Skin of body (tissue), 1 donor: ENCODE measurements at regions not wholly inside any gene's neighbourhood (a gene's known extent, or its start where the extent isn't known, plus 50 kb on each side); places are given as distances from the start of the nearest gene placed in this dataset.

Experiments used
- DNase-seq: peaks from one replicate; lab custom pipeline; 2025; lab: John Stamatoyannopoulos, UW

DNA sequence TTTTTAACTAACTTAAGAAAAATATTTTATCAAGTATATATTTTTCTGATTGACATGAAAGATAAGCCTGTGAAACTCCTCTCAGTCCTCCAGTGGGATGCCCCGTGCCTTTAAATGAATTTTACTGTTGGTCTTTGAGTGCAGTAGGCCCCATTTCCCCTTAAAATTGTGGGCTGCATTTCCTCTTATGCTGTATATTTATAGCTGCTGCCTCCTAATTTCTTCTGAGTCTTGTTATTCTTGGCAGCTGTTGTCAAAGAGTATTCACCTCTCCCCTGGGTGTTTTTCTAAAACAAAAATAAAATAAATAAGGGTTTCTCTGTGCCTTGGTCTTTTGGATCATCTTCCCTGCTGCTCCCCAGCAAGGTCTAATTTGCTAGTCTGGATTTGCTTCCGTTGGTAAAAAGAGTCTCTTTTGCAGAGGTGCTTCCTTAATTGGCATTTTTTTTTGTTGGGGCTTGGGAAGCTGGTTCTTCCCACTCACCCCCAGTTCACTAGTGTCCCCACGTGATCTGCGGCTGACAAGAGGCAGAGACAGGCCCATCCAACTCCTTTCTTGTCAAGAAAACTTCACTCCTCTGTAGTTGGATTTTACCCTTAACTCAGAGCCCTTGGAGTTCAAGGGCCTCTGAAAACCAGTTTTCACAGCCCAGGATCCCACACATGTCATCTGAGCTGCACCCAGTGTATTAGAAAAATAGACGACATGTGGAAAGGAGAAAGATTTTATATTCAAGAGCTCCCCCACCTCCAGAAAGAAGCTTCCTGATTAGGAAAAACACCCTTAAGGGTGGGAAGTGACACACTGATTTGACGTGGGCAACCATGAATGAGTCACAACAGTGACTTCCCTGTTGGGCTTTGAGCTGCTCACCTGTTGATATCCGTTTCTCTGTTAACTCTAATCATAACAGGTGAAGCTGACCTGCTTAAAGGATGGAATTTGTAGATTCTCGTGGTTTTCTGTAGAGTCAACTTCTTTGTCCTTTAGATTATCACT, 431.5 kb downstream of the DCDC2C start:
- DNase-seq = no peak

DNA sequence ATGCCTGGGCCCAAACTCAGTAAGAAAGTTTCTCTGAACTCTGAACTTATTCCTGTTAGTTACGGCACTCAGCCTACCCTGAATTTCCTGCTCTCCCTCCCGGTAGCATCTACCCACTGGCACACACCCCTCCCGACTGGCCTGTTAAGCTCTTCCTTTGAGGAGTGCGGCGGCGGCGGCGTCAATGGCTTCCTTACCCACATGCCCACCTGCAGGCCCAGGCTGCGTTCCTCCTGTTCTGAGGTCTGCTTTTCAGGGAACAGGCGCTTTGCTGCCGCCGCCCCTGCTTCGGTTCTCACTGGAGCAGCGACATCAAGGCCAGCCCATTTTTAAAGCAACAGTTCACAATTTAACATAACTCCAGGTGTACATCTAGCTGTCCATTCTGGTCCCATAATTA, 432.4 kb downstream of the DCDC2C start:
- no peak for DNase-seq

- no peak for DNase-seq
Observed at GRCh38 chr2:4139316-4139715, 435.9 kb downstream of the DCDC2C start.

DNA sequence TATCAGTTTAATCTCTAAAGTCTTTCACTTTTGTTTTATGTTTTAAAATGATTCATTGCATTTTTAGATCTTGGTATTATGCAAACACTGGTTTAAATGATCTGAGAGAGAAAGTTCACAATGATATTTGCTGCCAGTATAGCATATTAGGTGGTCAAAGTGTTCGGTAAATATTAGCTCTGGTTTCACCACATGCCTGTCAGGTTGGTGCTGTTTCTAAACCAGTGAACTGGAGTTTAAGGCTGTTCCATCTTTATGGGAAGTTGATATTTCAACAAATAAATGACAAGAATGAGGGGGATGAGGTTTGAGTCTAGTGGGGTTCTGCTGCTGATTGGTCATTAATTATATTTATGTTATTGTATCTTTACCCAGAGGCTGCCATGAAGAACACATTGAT, 436.4 kb downstream of the DCDC2C start:
- DNase-seq = no peak

GRCh38 chr2:4140281-4140970, 437.1 kb downstream of the DCDC2C start:
- no peak for DNase-seq

- peak; percentile 37 for DNase-seq
Observed at GRCh38 chr2:4144731-4145130, 441.4 kb downstream of the DCDC2C start.

DNA sequence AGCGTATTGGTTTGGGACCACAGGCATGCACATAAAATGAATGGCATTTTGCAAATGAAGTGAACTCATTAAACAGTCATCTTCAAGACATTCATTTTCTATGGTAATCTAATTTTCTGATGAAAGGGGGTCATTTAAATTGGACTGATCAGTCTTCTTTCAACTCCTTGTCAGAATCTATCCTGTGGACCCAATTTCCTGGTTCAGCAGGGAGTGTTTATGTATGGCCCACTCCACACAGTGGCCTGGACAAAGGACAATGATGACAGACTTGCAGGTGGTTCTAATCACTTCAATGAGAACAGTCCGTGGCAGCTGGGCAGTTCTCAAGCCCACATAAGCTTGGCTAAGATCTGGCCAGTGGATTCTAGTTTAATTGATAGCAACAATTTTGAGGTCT, 448.1 kb downstream of the DCDC2C start:
- DNase-seq = no peak

DNA sequence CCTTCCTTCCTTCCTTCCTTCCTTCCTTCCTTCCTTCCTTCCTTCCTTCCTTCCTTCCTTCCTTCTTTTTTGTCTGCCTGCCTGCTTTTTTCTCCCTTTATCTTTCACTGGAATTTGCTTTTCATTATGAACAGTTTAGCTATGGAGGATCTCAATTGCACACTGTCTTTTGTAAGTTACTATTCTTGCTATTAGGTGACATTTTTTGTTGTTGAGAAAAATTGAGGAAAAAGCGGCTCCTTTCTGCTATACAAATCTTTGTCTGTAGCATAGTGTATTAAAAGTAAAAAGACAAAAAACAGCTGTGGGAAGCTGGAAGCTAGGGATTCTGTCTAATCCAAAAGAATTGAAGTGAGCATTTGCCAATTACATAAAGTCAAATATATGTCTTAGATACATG, 448.7 kb downstream of the DCDC2C start:
- no peak for DNase-seq

- no peak for DNase-seq
Observed at GRCh38 chr2:4168834-4169233, 465.5 kb downstream of the DCDC2C start.

GRCh38 chr2:4174796-4175195, 471.4 kb downstream of the DCDC2C start:
- no peak for DNase-seq

DNA sequence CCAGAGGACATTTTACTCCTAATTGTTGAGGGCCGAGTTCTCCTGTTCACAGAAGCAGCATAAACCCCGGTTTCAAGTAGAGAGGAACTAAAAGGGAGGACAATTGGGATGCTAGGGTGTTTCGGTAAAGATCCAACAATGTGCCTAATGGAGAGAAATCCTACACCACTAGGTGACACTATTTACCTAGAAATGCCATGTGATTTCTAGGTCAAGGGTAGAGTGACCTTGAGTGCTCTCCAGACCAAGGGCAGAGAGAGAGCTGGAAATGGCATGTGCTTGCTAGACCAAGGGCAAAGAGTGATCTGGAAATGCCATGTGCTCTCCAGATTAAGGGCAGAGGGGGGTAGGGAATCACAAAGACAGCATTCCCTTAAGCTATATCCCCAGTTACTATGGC, 472.0 kb downstream of the DCDC2C start:
- no peak for DNase-seq

GRCh38 chr2:4180631-4181030, 477.3 kb downstream of the DCDC2C start:
- no peak for DNase-seq

GRCh38 chr2:4181062-4181461, 477.7 kb downstream of the DCDC2C start:
- no peak for DNase-seq

GRCh38 chr2:4188561-4188960, 485.2 kb downstream of the DCDC2C start:
- DNase-seq = no peak

- no peak for DNase-seq
Observed at GRCh38 chr2:4190548-4190947, 487.2 kb downstream of the DCDC2C start.

DNA sequence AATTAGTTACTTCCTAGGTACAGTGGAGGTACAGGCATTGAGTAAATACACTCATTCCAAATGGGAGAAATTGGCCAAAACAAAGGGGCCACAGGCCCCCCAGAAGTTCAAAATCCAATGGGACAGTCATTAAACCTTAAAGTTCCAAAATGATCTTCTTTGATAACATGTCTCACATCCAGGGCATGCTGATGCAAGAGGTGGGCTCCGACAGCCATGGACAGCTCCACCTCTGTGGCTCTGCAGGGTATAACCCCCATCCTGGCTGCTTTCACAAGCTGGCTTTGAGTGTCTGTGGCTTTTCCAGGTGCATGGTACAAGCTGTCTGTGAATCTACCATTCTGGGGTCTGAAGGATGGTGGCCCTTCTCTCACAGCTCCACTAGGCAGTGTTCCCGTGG, 488.7 kb downstream of the DCDC2C start:
- no peak for DNase-seq

DNA sequence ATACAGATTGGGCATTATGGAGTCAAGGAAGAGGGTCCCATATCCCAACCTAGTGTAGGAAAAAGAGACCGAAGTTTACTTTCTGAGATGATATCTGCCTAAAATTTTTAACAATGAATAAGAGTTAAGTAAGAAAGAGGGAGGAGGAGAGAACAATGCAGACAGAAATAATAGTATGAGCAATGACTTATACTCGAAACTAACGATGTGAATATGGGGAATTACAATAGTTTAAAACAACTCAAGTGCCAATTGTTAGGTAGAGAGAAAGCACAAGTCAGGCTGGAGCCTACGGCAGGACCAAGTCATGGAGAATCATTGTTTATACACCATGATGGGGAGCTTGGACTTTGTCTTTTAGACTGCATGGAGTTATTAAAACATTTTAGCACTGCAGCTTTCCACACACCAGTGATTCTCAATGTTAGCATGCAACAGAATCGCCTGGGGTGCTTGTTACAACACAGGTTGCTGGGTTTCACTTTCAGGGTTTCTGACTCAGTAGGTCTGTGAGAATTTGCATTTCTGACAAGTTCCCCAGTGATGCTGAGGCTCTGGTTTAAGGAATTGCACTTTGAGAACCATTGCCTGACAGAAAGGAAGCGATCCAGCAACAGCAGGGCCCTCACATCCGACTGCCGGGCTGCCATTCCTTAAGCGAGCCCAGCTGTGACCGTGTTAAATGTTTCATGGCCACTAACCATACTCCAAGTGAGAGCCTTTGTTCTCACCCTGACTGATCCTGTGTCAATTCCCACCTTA, 511.2 kb downstream of the DCDC2C start:
- DNase-seq = no peak

- no peak for DNase-seq
Observed at GRCh38 chr2:4217737-4218136, 514.4 kb downstream of the DCDC2C start.

DNA sequence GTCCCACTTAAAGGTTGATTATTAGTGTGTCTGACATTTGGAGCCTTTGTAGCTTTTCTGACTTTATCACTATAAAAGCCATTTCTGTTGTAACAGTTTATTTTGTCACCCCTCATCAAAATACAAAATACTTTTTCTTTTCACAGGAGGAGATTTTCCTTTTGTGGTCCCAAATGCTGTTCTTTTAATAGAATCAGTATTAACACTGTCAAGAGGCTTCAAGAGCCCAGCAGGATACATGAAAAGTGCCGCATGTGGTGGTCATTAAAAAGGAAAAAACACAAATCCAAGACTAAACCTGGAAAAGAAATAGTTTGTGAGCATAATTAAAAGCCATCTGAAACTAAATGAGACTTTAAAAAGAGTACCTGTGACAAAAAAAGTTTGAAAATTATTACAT, 515.7 kb downstream of the DCDC2C start:
- DNase-seq = no peak

- DNase-seq = no peak
Observed at GRCh38 chr2:4219571-4219970, 516.2 kb downstream of the DCDC2C start.

GRCh38 chr2:4221434-4221833, 518.1 kb downstream of the DCDC2C start:
- no peak for DNase-seq

- DNase-seq = no peak
Observed at GRCh38 chr2:4221845-4222244, 518.5 kb downstream of the DCDC2C start.
